HK-2 (cell line): ENCODE measurements at regions not wholly inside any gene's neighbourhood (a gene's known extent, or its start where the extent isn't known, plus 50 kb on each side); places are given as distances from the start of the nearest gene placed in this dataset.
"Not testable (repeated sequence)": the region's sequence is repeated elsewhere in the genome, so short reads cannot be mapped to it uniquely, and the experiment has no call there.

ENCODE experiments used
- DNase-seq: peaks from one replicate; pipeline ENCODE4 v3.0.0-alpha.2; 2018; ENCODE audit not compliant: unreplicated experiment

DNA sequence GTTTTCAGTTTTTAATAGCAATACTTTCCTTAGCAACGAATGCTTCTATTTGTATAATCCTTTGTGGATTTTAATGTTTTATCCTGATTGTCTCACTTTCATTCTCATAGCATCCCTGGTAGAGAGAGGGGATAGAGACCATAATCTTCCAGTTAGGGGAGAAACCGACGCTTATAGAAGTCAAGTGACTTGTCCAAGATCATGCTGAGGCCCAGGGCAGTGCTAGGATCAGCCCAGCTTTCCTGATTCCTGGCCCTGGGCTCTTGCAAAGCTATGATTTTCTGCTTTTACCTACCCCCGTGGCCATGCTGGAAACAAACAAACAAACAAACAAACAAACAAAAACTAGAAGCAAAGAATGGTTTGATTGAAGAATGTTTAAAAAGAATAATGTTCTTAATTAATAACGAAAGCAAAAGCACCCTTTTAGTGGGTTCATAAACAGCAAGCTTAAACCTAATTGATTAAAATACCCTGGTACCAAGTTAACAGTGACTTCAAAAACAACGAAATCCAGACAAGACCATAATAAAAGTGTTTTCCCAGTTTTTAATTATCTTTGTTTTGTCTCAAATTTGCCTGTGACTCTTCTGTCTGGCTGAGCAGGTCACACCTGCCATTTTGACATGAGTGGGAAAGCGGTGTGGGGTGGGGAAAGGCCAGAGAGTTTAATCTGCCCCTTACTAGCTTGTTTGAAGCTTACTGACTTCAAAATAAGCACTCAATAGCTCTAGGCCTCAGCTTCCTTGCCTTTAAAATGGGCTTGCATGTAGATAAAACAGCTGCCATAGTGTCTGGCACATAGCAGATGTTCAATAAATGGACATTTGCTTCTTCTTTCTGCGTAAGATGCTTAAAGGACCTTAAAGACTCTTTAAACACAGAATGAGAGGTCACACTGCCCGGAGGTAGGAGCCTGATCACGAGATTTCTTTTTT lies 116.6 kb upstream of the MYCN start:
- no peak for DNase-seq

DNA sequence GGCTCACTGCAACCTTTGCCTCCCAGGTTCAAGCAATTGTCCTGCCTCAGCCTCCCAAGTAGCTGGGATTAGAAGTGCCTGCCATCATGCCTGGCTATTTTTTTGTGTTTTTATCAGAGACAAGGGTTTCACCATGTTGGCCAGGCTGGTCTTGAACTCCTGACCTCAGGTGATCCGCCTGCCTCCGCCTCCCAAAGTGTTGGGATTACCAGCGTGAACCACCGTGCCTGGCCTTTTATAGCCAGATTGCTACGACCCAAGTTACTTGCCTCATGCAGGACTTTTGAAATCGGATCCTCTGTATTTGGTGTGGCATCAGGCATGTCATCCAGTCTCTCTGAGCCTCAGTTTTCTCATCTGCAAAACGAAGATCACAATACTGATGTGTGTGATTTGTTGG lies 115.9 kb upstream of the MYCN start:
- not testable (repeated sequence) for DNase-seq

- no peak for DNase-seq
These were observed 114.9 kb upstream of the MYCN start for GRCh38 chr2:15825276-15825980.

- no peak for DNase-seq
These were observed 114.1 kb upstream of the MYCN start for GRCh38 chr2:15826273-15826717.

DNA sequence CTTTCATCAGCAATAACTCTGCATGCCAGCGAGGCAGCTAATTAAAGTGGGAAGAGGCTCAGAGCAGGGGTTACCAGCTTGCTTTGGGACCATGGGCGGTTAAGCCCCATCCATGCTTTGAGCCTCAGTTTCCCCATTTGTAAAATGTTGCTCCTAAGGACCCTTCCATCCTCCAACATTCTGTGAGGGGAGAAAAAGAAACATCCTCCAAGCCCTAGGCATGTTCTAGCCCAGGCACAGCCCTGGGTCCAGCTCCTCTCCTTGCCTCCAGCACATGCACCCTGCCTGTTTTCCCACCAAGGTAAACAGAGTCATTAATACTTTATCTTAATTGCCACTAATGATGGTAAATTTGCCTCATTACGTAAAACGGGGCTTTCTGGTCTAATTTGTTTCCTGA lies 113.3 kb upstream of the MYCN start:
- DNase-seq, result no peak

DNA sequence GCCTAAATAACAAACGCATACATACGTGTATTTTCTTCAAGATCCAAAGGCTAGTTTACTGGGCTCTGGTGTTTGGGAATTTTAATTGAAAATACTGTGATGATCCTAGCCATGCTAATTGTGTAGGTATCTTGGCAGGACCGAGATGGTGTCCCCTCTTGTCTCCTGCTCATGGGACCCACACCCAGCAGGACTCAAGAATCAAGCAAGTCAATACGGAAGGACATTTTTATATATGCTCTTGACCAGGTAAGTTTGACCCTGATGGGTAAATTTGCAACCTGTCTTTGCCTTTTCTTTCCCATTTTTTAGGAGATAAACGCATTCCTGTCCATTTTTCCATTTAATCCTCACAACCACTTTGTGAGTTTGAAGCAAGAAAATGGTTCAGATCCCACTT lies 111.8 kb upstream of the MYCN start:
- DNase-seq, result no peak

GRCh38 chr2:15829091-15829801 lies 111.1 kb upstream of the MYCN start:
- no peak for DNase-seq

GRCh38 chr2:15829985-15830384 lies 110.4 kb upstream of the MYCN start:
- no peak for DNase-seq

DNA sequence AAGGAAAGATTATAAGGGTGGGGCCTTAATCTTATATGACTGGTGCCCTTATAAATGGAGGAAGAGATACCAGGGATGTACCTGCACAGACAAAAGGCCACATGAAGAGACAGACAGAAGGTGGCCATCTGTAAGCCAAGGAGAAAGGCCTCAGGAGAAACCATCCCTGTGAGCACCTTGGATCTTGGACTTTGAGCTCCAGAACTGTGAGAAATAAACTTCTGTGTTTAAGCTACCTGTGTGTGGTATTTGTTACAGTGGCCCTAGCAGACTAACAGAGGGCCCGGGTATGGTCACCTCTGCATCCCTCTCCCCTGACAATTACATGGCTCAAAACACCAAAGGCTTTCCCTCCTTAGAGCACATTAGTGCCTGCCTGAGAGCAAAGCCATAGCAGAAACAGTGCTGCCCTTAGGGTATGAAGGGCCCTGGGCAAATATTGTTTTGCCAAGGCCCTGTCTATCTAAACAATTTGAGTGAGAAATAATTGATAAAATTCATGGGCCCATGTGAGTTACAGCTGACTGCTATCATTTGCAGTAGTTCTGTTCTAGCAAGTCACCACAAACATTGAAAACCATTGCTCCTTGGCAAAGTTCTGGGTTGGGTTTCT lies 109.3 kb upstream of the MYCN start:
- DNase-seq, result no peak

- DNase-seq, result no peak
These were observed 108.2 kb upstream of the MYCN start for GRCh38 chr2:15832030-15832709.

DNA sequence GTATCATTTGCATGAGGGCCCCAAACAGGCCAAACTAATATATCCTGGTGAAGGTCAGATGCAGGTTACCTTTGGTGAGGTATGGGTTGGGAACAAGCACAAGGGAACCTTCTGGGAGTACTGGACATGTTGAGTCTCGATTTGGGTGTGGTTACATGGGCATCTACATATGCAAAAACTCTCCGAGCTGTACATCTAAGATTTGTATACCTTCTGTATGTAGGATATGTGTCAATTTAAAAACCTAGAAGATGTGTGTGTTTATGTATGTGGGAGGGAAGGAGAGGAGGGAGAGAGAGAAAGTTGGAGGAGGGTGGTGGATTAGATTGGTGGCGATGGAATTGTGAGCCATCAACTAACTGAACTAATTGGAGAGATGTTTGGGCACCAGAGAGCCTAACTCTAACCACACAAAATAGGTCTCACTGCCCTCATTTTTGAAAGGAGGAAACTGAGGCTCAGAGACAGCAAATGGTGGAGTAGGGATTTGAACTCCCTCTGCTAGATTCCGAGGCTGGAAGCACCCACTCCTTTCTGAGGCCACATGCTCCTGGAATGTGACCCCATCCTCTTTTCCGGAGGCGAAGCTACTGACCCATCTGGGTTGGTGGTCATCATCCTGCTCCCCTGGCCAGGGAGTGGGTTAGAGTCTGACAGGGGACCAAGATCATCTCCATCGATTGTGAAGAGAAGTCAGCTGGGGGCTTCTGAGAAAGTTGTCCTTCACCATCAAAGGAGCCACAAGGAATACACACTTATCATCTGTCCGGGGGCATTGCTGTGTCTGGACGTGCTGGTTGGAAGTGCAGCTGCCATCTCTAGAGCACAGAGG lies 107.3 kb upstream of the MYCN start:
- DNase-seq, result no peak

- DNase-seq, result no peak
These were observed 106.6 kb upstream of the MYCN start for GRCh38 chr2:15833731-15834130.

GRCh38 chr2:15834381-15835031 lies 105.8 kb upstream of the MYCN start:
- no peak for DNase-seq

DNA sequence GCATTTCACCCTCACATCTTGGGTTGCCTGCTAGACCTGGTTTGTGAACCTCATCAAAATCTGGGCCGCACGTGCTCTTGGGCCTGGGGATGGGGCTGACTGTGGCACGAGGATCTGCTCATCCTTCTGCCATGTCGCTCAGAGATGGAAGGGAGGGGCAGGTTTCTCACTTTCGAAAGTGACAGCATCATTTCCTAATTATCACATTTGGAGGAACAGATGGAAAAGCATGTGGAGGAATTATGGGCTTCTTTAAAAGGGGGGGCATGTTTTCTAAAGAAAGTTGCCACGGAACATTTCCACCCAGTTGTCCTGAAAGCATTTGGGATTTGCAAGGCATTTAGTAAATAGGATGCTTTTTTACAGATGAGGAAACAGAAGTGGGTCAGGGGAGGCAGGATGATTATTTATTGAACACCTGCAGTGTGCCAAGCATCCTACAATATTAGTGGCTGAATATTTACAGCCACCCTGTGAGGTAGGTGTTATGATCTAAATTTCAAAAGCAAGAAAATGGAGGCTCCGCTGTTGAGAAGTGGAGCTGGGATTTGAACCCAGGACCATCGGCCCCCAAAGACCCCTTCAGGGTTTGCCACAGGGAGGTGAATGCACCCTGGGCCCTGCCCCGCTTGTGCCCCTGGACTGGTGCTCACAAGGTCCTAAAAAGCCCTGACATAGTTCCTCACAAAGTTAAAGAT lies 104.2 kb upstream of the MYCN start:
- DNase-seq, result no peak

DNA sequence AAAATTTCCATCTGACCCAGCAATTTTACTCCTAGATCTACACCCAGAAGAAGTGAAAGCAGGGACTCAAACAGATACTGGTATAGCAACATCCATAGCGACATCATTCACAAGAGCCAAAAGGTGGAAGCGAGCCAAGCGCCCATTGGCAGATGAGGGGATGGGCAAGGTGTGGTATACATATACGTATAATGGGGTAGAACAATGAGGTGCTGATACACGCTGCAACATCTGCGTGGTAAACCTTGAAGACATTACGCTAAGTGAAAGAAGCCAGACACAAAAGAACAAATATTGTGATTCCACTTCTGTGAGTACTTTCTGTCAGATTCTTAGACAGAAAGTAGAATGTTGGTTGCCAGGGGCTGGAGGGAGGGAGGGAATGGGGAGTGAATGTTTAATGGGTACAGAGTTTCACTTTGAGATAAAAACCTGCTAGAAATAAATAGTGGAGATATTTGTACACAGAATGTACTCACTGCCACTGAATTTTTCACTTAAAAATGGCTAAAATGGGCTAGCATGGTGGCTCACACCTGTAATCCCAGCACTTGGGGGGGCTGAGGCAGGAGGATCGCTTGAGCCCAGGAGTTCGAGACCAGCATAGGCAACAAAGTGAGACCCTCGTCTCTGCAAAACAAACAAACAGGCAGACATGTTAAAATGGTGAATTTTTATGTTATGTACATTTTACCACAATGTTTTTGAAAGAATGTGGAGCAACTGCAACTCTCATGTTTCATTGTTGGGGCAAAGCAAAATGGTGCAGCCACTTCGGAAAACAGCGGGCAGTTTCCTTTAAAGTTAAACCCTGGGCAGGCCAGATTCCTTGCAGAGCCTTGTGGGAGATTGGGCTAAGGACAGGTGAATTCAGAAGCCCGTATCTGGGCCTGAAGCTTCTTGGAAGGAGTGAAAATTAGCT lies 103.4 kb upstream of the MYCN start:
- no peak for DNase-seq

- DNase-seq, result no peak
These were observed 101.8 kb upstream of the MYCN start for GRCh38 chr2:15838481-15839090.

- no peak for DNase-seq
These were observed 100.8 kb upstream of the MYCN start for GRCh38 chr2:15839426-15840124.
